ENCODE measurements at regions not wholly inside any gene's neighbourhood (a gene's known extent, or its start where the extent isn't known, plus 50 kb on each side); places are given as distances from the start of the nearest gene placed in this dataset.

GRCh38 chr11:45412051-45412471, 125.9 kb upstream of the SYT13 start:
- peak; percentile 88 for TF ChIP-seq GATA2 (IDR thresholded peaks at IDR 0.05; ENCODE audit: low read depth, low read length)
- TF ChIP-seq GATA3 (IDR thresholded peaks at IDR 0.05; ENCODE audit: low read depth, low read length): peak; percentile 61; the same call in 1 of the 2 replicates
